GM18861 (cell line): ENCODE measurements at regions not wholly inside any gene's neighbourhood (a gene's known extent, or its start where the extent isn't known, plus 50 kb on each side); places are given as distances from the start of the nearest gene placed in this dataset.

Experiments
- ATAC-seq: cut with Tn5 transposase; IDR thresholded peaks from one replicate; pipeline ENCODE4 v1.9.1; 2021; ENCODE audit not compliant: unreplicated experiment

GRCh38 chr15:59953392-59953883, 50.7 kb upstream of the FOXB1 start:
- no peak for ATAC-seq

- no peak for ATAC-seq
These were observed 51.2 kb upstream of the FOXB1 start for GRCh38 chr15:59952960-59953359.

GRCh38 chr15:59950603-59951388, 53.3 kb upstream of the FOXB1 start:
- no peak for ATAC-seq

DNA sequence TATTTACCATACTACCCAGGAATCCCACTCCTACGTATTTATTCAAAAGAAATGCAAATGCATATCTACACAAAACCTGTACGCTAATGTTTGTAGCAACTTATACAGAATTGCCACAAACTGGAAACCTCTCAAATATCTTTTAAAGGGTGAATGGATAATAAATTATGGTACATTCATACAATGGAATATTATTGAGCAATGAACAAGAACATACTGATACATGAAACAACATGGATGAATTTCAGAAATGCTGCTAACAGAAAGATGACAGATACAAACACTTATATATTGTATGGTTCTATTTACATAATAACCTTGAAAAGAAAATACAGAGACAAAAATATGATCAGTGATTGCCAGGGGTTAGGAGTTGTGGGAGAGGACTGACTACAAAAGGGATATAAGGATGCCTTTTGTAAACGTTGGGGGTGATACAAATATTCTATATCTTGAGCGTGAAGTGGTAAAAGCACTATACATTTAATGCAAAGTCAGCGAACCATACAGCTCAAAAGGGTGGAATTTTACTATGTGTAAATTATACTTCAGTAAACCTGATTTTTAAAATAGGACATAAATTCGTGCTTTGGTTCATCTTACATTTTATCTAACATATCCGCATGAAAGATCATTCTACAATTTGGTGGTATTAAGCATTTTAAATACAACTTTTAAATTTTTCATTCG, 55.0 kb upstream of the FOXB1 start:
- ATAC-seq = no peak

DNA sequence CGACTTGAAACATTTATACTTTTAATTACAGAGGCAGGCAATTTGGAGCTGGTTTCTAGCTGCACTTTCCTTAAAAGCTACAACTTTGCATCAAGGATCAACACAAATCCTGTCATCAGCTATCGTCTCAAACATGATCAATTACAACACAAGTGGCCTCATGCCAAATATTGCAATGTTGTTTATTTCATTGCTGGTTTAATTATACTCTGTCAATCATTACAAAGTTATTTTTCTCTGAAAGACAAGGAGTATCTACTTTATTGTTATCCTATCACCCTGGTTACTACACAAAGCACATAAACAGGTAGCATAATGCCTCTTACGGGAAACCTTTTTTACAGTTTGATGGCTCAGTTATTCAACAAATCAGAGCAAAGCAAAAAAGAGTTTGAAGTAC, 58.0 kb upstream of the FOXB1 start:
- ATAC-seq = no peak

DNA sequence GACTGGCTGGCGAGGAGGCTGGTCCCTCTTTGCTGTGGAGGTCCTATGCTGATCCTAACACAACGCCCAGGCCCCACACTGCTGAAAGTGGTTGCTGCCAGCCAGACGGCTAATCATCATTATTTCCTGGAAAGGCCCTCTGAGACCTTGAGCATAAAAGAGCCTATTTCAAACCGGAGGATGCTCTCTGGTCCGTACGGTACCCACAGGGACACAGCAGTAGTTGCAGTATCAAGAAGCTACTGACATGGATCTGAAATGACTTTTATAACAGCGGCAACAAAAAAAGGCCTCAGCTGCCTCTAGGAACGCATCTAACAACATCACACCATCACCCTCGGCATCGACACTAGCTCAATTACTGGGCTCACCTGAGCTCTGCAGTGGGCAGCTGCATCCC, 59.1 kb upstream of the FOXB1 start:
- no peak for ATAC-seq

DNA sequence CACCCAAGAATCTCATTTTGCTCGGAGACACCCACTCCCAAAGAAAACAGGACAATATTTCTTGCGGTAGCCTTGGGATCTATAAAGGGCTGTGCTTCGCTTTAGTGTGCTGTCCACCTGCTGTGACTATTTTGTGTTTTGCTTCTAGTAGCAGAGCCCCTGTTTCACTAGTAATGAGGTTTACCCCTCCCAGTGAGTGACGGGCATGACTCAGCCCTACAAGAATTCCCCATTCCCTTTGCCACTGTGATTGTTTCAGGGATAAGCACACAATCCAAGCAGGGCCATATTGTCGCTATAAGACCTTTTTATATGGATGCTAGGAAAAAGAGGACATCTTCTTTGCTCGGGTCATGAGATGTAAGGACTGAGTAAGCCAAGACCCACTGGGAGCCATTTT, 62.5 kb upstream of the FOXB1 start:
- no peak for ATAC-seq

GRCh38 chr15:59940928-59941327, 63.2 kb upstream of the FOXB1 start:
- ATAC-seq = no peak

DNA sequence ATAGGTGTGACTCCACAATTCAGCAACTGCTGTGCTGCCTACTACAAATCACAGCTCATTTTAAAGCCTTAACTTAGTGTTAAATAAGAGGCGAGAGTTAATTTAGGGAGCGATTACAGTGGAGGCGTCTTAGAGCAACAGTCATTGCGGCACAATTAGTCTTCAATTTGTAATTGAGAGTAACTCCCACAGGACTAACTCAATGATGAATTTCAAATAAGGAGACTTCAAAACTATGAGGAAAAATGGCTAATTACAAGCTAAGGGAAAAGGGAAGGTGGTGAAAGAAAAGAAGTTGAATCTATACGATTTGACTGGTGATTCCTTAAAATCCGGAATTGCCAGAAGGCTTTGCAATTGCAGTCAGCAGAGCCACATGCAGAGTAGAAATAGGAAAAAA, 63.7 kb upstream of the FOXB1 start:
- ATAC-seq = no peak

DNA sequence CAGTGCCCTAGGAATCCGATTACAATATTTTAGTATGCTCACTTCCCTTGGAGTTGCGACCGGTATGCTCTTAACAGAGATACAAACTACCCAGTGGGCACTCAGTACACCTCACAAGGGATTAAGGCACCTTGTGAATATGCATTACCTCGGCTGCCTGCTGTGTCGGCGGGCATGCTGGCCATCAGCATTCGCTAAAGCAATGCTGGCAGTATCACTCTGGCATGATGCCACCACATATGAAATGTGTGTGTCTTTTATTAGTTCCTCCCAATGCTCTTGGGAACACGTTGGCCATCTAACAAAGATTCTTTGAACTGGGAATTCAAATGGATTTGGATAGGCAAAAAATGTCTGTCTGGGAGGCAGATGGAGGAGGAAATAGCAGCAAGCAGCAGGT, 67.4 kb upstream of the FOXB1 start:
- ATAC-seq = no peak

- no peak for ATAC-seq
These were observed 70.5 kb upstream of the FOXB1 start for GRCh38 chr15:59933607-59934006.

- ATAC-seq = no peak
These were observed 72.4 kb upstream of the FOXB1 start for GRCh38 chr15:59931646-59932261.

DNA sequence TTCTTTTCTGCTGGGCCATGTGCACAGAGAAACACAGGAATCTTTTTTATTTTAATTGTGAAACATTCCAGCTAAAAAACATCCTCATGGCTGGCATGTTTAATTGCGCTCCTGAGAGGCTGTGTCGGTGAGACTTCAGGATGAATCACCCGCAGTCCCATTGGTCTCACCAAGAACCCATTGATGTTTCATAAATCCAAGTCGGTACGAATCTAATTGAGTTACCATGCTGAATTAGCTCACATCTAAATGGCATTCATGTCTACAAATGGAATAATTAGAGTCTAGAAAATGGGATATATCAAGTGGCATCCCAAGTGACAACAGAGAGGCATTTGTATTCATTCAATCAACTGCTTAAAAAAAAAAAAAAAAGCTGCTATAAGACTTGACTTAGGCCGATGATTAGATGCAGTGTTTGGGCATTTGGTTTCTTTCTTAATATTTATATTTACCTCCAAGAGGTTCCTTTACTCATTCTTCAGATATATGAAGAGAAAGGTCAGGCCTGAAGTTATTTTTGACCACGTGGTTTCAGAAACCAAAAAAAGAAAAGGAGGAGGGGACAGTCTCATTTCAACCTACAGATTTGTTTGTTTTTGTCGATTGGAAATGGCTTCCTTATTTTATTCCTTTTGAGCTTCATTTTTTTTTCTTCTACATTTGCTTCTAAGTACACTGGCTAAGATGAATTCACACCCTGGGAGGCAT, 79.1 kb upstream of the FOXB1 start:
- no peak for ATAC-seq

DNA sequence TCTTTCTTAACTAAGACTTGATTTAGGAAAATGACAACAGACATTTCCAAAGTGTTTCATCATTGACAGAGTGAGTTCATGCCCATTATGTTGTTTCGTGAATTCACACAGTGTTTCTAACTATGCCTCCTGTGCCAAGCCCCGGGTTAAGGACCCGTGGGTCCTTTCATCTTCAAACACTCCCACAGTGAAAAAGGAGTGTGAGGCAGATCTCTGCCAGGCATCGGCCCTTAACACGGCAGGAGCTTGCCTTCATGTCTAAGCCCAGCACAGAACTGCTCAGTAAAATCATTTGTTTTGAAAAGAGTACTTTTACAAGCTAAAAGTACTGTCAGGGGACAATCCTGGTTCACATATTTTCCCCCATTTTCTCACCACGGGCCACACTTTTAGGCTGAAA, 80.0 kb upstream of the FOXB1 start:
- ATAC-seq = no peak

DNA sequence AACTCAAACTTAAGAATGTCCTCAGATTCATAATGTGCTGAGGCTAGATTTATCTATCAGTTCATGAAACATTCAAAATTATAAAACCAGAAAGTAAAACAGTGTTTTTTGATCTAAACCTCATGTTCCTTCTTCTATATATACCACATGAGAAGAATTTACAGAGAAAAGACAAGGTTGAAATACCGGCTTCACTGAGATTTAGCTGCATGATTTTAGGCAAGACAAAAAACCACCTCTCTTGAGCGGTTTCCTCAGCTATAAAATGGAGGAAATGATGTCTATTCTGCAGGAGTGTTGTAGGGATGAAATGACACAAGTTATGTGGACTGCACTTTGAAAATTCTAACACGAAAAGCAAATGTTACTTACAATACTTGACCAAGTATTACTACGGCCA, 80.6 kb upstream of the FOXB1 start:
- ATAC-seq = no peak

- ATAC-seq = peak; percentile 85
These were observed 84.8 kb upstream of the FOXB1 start for GRCh38 chr15:59918994-59919951.

DNA sequence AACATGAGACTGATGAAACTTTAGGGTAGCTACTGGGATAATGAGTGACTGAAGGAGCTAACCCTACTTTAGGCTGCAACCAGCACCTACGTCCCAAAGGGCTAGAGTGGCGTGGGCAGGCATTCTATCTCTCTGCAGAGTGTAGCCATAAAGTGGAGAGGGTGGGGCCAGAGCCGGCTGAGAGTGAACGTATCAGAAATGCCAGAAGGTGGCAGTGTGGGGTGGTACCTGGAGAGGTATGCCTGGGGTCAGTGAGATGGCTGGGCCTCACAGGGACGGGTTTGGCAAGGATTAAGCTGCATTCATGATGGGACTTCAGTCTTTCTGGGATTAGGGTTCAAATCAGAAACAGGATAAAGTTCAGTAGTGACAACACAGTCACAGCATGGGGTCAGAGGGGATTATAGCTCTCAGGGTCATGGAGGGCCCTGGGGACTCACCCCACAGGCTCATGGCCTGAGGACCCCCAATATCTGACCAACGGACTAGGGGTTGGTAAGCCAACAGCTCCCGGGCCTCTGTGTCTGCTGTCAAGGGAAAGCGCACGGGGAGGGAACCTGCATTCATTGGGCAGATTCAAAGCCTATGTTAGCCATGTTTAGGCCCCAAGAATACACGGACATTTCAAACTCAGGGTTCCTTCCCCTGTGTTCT, 86.5 kb upstream of the FOXB1 start:
- peak; percentile 62 for ATAC-seq

- no peak for ATAC-seq
These were observed 98.1 kb upstream of the FOXB1 start for GRCh38 chr15:59906046-59906445.

- ATAC-seq = no peak
These were observed 98.9 kb upstream of the FOXB1 start for GRCh38 chr15:59905176-59905575.
